ENCODE measurements at regions not wholly inside any gene's neighbourhood (a gene's known extent, or its start where the extent isn't known, plus 50 kb on each side); places are given as distances from the start of the nearest gene placed in this dataset.

- TF ChIP-seq CTCF (IDR thresholded peaks at IDR 0.05) (no peak), POLR2A (IDR thresholded peaks at IDR 0.05; ENCODE audit: low read depth) (no peak), EP300 (IDR thresholded peaks at IDR 0.05) (no peak)
These were observed 310.2 kb upstream of the ZC3H12C start for GRCh38 chr11:109783014-109783413.

Data from esophagus muscularis mucosa (tissue), 4 donors.